ENCODE measurements at regions not wholly inside any gene's neighbourhood (a gene's known extent, or its start where the extent isn't known, plus 50 kb on each side); places are given as distances from the start of the nearest gene placed in this dataset.
"Not testable (repeated sequence)": the region's sequence is repeated elsewhere in the genome, so short reads cannot be mapped to it uniquely, and the experiment has no call there.

GRCh38 chr5:102554082-102554481 lies 55.3 kb upstream of the SLCO6A1 start:
- no peak for DNase-seq

GRCh38 chr5:102554728-102555127 lies 55.9 kb upstream of the SLCO6A1 start:
- no peak for DNase-seq

- DNase-seq = no peak
Observed at GRCh38 chr5:102561894-102562760, 63.3 kb upstream of the SLCO6A1 start.

GRCh38 chr5:102570747-102571146 lies 71.9 kb upstream of the SLCO6A1 start:
- DNase-seq = no peak

- DNase-seq = no peak
Observed at GRCh38 chr5:102578362-102578761, 79.6 kb upstream of the SLCO6A1 start.

- no peak for DNase-seq
Observed at GRCh38 chr5:102579379-102579778, 80.6 kb upstream of the SLCO6A1 start.

GRCh38 chr5:102581011-102581410 lies 82.2 kb upstream of the SLCO6A1 start:
- DNase-seq = no peak

- DNase-seq = no peak
Observed at GRCh38 chr5:102582696-102583095, 83.9 kb upstream of the SLCO6A1 start.

GRCh38 chr5:102583276-102584124 lies 84.7 kb upstream of the SLCO6A1 start:
- no peak for DNase-seq

GRCh38 chr5:102589661-102590060 lies 90.9 kb upstream of the SLCO6A1 start:
- DNase-seq = no peak

- DNase-seq = no peak
Observed at GRCh38 chr5:102590467-102590866, 91.7 kb upstream of the SLCO6A1 start.

GRCh38 chr5:102591650-102592049 lies 92.8 kb upstream of the SLCO6A1 start:
- DNase-seq = no peak

GRCh38 chr5:102592586-102592985 lies 93.8 kb upstream of the SLCO6A1 start:
- not testable (repeated sequence) for DNase-seq

GRCh38 chr5:102594192-102594591 lies 95.4 kb upstream of the SLCO6A1 start:
- no peak for DNase-seq

- no peak for DNase-seq
Observed at GRCh38 chr5:102595332-102595731, 96.5 kb upstream of the SLCO6A1 start.

- DNase-seq = no peak
Observed at GRCh38 chr5:102596113-102596512, 97.3 kb upstream of the SLCO6A1 start.

- no peak for DNase-seq
Observed at GRCh38 chr5:102596951-102597350, 98.2 kb upstream of the SLCO6A1 start.

- DNase-seq = no peak
Observed at GRCh38 chr5:102599289-102599688, 100.5 kb upstream of the SLCO6A1 start.

- DNase-seq = no peak
Observed at GRCh38 chr5:102600964-102601363, 102.2 kb upstream of the SLCO6A1 start.

GRCh38 chr5:102603670-102604069 lies 104.9 kb upstream of the SLCO6A1 start:
- no peak for DNase-seq

GRCh38 chr5:102608414-102608813 lies 109.6 kb upstream of the SLCO6A1 start:
- DNase-seq = no peak

- DNase-seq = no peak
Observed at GRCh38 chr5:102611312-102611711, 112.5 kb upstream of the SLCO6A1 start.

- DNase-seq = no peak
Observed at GRCh38 chr5:102613661-102614060, 114.9 kb upstream of the SLCO6A1 start.
